ENCODE measurements at regions not wholly inside any gene's neighbourhood (a gene's known extent, or its start where the extent isn't known, plus 50 kb on each side); places are given as distances from the start of the nearest gene placed in this dataset.

- TF ChIP-seq, protein P1, sequence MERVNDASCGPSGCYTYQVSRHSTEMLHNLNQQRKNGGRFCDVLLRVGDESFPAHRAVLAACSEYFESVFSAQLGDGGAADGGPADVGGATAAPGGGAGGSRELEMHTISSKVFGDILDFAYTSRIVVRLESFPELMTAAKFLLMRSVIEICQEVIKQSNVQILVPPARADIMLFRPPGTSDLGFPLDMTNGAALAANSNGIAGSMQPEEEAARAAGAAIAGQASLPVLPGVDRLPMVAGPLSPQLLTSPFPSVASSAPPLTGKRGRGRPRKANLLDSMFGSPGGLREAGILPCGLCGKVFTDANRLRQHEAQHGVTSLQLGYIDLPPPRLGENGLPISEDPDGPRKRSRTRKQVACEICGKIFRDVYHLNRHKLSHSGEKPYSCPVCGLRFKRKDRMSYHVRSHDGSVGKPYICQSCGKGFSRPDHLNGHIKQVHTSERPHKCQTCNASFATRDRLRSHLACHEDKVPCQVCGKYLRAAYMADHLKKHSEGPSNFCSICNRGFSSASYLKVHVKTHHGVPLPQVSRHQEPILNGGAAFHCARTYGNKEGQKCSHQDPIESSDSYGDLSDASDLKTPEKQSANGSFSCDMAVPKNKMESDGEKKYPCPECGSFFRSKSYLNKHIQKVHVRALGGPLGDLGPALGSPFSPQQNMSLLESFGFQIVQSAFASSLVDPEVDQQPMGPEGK (tag by site-specific recombination; IDR thresholded peaks at IDR 0.05) = no peak
- TF ChIP-seq, protein P2, sequence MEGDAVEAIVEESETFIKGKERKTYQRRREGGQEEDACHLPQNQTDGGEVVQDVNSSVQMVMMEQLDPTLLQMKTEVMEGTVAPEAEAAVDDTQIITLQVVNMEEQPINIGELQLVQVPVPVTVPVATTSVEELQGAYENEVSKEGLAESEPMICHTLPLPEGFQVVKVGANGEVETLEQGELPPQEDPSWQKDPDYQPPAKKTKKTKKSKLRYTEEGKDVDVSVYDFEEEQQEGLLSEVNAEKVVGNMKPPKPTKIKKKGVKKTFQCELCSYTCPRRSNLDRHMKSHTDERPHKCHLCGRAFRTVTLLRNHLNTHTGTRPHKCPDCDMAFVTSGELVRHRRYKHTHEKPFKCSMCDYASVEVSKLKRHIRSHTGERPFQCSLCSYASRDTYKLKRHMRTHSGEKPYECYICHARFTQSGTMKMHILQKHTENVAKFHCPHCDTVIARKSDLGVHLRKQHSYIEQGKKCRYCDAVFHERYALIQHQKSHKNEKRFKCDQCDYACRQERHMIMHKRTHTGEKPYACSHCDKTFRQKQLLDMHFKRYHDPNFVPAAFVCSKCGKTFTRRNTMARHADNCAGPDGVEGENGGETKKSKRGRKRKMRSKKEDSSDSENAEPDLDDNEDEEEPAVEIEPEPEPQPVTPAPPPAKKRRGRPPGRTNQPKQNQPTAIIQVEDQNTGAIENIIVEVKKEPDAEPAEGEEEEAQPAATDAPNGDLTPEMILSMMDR (tag by site-specific recombination; IDR thresholded peaks at IDR 0.05) = no peak
- no peak for TF ChIP-seq ZBTB21 (tag by site-specific recombination; IDR thresholded peaks at IDR 0.05)
- TF ChIP-seq PBX3 (CRISPR knock-in tag; IDR thresholded peaks at IDR 0.05) = no peak
- no peak for TF ChIP-seq ZNF513 (tag by site-specific recombination; IDR thresholded peaks at IDR 0.05)
- TF ChIP-seq ZXDB (tag by site-specific recombination; IDR thresholded peaks at IDR 0.05) = no peak
- no peak for TF ChIP-seq BCL11A (tag by site-specific recombination; IDR thresholded peaks at IDR 0.05; ENCODE audit: low read depth)
- no peak for TF ChIP-seq ZNF548 (tag by site-specific recombination; IDR thresholded peaks at IDR 0.05)
- no peak for TF ChIP-seq TRIM28 (IDR thresholded peaks at IDR 0.05; ENCODE audit: borderline replicate concordance, low read length)
- TF ChIP-seq, protein P3, sequence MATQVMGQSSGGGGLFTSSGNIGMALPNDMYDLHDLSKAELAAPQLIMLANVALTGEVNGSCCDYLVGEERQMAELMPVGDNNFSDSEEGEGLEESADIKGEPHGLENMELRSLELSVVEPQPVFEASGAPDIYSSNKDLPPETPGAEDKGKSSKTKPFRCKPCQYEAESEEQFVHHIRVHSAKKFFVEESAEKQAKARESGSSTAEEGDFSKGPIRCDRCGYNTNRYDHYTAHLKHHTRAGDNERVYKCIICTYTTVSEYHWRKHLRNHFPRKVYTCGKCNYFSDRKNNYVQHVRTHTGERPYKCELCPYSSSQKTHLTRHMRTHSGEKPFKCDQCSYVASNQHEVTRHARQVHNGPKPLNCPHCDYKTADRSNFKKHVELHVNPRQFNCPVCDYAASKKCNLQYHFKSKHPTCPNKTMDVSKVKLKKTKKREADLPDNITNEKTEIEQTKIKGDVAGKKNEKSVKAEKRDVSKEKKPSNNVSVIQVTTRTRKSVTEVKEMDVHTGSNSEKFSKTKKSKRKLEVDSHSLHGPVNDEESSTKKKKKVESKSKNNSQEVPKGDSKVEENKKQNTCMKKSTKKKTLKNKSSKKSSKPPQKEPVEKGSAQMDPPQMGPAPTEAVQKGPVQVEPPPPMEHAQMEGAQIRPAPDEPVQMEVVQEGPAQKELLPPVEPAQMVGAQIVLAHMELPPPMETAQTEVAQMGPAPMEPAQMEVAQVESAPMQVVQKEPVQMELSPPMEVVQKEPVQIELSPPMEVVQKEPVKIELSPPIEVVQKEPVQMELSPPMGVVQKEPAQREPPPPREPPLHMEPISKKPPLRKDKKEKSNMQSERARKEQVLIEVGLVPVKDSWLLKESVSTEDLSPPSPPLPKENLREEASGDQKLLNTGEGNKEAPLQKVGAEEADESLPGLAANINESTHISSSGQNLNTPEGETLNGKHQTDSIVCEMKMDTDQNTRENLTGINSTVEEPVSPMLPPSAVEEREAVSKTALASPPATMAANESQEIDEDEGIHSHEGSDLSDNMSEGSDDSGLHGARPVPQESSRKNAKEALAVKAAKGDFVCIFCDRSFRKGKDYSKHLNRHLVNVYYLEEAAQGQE (tag by site-specific recombination; IDR thresholded peaks at IDR 0.05) = no peak
Measured at GRCh38 chr5:42168091-42168670, 243.1 kb downstream of the FBXO4 start.

All from HEK293 (cell line).